ENCODE measurements at regions not wholly inside any gene's neighbourhood (a gene's known extent, or its start where the extent isn't known, plus 50 kb on each side); places are given as distances from the start of the nearest gene placed in this dataset.
"Not testable (repeated sequence)": the region's sequence is repeated elsewhere in the genome, so short reads cannot be mapped to it uniquely, and the experiment has no call there.

DNA sequence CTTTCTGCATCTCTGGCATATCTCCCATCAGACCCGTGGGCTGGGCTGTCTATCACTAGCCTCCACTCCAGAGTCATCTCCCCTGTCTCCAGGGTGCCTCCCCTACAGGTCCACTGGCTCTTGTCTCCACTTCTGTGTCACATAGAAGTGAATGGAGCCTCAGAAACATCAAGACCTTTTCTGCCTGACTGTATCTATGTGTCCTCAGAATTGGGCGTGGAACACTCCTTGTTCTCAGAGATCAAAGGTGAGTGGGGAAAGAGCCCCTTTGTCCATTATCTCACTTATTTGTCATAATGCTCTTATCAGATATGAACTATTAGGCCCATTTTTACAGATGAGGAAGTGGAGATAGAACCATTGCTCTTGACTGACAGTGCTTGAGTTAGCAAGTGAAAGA, 211.0 kb downstream of the CYRIA start:
- DNase-seq: no peak

DNA sequence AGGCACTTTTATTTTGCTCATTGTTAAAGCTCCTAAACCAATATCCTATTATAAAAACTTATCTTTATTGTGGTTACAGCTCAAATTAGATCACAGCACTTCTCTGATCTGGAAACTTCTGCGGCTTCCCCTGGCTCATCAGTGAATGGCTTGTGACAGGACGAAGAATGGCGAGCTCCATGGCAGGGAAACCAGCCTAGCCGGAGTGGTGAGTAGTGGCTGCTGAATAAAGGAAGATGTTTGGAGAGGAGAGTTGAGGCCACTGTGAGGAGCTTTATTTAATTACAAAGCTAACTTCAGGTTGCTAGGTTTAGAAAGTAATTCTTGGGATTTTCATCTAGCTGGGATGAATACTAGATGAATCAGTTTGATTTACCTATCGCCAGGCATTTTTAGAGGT, 213.5 kb downstream of the CYRIA start:
- DNase-seq: no peak

DNA sequence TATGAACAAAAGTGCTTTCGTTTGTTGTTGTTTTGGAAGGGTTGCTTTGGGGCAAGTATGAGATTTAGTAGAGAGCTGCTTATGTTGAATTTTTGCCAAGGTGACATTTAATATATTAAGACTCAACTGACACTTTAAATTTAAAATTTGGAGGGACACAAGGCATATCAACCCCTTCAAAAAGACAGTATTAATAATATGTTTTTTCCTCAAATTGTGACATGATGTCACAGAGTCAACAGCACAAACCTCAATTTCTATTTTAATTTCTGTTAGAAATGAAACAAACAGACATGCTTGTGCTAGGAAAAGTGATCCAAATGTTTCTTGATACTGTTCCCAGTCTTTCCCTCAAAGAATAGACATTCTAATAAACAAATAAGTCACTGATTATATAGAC, 218.9 kb downstream of the CYRIA start:
- DNase-seq: no peak

DNA sequence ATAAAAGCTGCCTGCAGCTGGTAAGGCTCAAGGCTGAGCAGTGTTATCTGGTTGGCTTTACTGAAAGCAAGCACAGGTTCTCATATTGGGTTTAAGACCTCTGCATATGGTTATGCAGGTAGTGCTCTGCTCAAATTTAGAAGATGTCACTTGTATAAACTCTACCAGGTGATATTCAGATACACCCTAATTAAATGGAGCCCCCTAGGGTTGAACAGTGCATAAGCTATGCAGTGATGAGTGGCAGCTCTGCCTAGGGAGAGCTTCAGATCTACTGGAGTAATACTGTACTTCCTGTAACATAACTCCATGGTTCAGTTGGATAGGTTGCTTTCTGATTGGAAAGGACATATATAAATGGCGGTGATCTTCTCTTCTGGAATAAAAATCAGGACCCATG, 222.7 kb downstream of the CYRIA start:
- no peak for DNase-seq

DNA sequence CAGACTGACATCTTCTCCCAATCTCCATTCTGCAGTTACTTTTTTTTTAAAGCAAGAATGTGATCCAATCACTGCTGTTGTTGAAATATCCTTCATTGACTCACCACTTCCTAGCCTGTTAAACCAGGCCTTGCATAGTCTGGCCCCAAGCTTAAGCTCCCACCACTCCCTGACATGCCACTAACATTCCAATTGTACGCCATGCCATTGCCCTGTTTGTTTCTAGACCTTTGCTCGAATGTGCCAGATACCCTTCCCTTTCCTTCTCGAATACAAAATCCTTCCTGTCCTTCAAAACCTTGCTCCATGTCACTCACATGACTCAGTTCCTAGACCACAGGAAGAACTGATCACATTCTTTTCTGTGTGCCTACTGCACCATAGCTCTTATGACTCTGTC, 224.2 kb downstream of the CYRIA start:
- no peak for DNase-seq

DNA sequence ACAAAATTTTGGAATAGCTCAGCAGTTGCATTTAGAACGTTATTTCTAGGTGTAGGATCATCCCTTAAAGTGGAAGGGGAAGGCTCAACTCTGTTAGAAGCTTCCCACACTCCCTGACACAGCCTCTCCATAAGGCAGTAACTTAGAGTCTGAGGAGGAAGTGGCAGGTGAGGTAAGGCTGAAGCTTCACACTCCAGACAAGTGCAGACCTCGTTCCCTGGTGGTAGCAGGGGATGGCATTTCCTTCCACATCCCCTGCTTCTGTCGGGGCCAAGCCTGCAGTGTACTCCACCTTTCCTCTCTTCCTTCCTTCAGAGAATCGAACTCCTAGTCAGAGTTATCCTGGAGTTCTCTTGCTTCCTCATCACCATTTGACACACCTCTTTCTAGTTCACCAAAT, 224.7 kb downstream of the CYRIA start:
- DNase-seq: no peak

DNA sequence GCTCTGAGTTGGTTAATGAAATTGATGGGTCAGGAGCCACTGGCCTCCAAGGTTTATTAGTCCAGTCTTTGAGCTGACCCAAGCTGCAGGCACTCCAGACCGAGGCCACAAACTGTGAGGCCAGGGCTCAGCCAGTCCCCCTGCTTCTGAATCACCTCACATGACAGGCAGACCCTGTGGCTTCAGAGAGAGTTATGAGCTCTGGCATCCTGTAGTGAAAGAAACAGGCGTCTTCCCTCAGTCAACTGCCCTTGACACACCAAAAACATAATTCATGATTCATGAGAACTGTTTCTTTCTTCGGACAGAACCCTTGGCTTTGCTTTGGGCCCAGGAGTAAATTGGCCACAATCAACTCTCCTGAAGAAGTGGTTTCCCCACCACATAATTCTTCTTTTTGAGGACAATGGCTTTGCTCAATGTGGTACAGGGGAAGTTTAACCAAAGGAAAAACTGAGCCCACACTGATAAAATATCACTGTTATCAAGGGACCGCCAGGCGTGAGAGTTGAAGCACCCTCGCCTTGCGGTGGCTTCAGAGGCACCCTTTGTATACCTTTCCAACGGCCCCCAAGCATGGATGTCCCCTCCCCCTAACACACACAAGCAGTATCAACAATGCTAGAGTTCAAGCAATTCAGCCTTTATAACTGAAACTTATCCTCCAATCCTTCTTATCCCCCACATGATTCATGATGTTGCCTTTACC, 226.9 kb downstream of the CYRIA start:
- DNase-seq: no peak

DNA sequence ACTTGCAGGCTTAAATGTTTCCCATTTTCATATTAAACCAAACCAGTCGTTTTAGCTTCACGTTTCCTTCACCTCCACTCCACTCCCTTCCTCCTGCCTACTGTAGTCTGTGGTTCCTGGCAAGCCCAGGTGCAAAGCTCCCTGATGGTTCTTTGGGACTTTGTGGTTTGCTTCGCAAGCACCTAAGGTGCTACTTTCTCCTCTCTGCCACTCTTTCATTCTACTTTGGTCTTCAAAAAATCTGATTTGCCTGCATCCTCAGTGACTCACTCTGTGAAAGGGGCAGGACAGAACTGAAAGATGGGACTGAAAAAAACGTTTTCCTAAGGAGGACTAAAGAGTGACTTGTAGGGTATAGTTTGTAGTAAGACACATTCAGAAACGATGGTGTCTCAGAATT, 228.4 kb downstream of the CYRIA start:
- DNase-seq: no peak

DNA sequence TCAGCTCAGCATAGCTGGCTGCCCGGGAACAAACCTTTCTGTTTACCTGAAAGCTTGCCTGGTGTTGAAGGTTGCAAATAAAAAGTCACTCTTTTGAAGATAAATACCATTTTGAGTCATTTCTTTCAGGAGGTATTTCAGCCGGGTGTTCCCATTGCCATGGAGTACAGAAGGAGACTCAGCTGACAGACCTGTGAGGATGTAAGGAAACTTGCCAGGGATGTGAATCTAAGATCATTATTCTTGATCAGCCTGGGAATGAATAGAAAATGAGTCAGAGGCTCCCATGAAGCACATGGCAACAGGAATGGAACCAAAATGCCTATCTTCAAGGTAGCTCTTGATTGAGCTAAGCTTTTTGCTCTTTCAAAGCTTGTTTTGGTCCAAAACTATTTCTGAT, 231.2 kb downstream of the CYRIA start:
- DNase-seq: no peak

DNA sequence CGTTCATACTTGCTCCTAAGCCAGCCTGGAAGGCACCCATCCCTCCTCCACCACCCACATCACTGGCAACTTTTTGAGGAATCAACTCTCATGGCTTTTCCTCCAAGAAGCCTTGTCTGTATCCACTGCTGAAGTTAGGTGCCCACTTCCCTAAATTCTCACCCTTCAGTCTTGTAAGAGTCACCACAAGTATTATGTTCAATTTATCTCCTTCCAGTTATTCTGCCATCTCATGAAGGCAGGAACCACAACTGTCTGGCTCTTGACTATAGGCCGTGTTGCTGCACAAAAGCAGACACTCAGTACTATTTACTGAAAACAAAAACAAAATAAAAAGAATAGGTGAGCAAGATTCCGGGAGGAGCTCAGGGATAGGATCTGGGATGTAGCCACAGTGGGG, 234.8 kb downstream of the CYRIA start:
- DNase-seq: no peak

DNA sequence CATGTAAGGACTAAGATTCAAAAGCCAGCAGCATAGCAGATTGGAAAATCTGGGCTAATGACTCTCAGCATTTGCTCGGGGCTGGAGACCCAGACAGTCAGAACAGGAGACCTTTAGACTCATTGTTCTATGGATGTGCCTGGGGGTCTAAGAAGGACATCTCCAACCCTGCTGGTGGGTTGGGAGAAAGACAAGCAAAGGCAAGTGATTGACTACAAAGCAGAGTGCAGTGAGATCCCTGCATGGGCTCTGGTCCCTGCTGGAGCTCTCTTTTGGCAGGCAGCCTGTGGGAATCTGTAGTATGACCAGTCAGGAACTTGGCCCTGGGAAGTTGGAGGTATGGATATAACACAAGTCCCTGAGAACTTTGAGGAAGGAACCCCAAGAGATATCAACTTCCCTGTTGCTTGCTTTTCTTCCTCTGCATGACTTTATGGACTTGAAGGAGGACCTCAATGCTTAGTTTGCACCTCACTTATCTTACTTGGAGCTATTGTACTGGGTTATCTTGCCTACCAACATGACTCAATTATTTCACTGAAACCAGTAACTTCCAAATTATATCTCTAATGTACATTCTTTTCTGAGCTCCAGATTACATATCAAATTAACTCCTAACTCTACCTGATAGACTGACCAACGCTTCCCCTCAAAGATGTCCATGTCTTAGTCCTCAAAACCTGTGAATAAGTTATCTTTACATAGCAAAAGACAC, 236.0 kb downstream of the CYRIA start:
- no peak for DNase-seq

DNA sequence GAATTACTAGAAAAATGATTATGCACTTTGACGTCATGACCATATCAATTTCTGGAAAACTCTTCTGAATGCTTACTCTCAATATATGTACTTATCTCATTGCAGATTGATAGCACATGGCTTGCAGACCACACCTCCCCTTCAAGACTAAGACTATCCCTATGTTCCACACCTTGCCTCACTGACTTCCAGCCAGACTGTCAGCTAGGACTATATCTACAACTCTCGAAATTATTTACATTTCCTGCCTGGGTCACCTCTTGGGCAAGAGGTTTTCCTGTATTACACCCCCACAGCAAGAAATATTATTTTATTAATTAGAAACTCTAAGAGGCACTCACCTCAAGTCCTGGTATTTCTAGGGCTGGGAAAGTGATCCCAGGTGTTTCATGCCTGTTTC, 236.6 kb downstream of the CYRIA start:
- no peak for DNase-seq

DNA sequence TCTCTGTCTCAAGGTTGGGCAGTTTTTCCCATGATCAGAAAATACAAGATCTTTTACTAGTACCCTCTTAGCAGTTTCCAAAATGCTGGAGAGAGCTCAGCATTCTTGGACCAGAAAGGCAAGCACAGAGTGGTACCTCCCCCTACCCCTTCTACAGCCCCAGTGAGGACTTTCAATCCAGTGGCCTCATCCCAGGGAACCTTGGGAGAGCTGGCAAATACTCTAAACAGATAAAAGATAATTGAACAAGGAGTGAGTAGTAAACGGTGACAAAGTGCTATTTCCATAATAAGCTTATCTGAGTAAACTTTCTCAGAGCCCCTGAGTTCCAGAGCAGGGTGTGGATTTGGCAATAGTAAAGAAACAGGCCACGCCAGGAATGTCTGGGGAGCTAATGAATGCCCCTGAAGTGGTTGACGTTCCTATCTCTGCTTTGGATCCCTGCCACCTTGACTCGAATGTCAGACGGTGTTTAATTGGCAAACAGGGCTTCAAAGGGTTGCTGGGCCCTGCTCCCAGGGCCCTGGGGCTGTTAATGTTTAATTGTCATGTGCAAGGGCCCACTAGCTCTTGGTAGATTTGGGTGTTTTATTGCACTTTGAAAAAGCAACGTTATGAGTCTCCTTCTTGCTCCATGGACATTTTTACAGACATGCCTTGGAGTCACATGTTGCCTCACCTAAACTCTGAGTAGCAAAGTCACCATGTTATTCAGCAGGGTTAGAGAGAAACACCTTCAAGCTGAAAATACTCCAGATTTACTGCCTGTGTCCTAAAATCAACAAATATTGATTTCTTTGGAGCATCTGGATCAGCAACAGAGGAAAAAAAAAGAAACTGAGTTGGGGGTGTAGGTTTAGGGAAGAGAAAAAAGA, 239.9 kb downstream of the CYRIA start:
- no peak for DNase-seq

DNA sequence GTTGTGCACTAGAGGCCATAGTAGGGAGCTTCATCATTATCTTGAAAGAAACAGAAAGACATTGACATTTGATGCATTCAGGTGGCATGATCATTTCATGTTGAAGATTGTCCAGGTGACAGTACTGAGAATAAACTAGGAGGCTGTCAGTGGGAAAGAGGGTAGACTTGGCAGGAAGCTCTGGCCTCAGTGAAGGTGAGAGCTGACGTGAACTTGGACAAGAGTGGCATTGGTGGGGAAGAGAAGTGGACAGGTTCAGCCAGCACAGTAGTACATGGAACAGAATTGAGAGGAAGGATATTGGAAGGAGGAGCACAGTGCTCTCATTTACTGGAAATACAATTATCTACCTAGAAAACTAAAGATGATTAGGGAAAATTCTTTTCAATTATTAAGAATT, 245.2 kb downstream of the CYRIA start:
- DNase-seq: no peak

DNA sequence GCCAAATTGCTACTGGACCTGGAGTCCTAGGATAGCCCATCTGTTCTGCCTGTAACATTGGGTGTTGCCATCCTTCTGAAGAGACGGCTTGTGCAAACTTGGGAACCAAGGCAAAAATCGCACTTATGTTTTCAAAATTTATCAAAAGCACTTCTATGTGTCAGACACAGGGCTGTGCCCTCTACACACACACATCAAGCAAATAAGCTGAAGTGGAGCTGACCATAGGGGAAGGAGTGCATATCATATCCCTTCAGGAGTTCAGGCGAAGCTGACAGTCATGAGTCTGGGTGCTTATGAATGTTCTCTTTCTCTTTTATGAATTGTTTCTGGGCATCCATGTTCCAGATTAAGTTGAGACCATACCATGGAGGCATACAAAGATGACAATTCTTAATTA, 247.9 kb downstream of the CYRIA start:
- no peak for DNase-seq

DNA sequence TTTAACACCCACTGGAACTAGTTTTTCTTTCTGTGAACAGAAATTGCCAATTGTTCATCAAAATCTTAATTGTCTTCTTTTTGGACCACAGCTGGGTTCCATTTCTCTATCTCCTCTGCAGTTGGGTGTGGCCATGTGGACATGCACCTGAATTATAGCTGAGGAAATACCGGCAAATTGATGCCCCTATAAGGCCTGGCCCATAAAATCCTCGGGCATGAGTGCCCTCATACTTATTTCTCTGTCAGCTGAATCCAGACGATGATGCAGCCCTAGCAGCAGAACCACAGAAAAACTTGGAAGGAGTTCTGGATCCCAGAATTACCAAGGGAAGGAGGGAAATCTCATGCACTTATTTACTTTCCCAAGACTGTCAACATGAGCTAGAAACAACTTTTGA, 249.0 kb downstream of the CYRIA start:
- DNase-seq: no peak

DNA sequence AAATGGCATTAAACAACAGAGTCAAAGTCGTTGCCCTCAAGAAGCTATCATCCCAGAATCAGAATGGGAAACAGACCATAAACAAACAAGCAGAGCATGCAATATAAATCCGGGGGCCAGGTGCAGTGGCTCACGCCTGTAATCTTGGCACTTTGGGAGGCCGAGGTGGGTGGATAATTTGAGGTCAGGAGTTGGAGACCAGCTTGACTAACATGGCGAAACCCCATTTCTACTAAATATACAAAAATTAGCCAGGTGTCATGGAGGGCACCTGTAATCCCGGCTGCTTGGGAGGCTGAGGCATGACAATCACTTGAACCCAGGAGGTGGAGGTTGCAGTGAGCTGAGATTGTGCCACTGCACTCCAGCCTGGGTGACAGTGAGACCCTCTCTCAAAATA, 249.8 kb downstream of the CYRIA start:
- not testable (repeated sequence) for DNase-seq

DNA sequence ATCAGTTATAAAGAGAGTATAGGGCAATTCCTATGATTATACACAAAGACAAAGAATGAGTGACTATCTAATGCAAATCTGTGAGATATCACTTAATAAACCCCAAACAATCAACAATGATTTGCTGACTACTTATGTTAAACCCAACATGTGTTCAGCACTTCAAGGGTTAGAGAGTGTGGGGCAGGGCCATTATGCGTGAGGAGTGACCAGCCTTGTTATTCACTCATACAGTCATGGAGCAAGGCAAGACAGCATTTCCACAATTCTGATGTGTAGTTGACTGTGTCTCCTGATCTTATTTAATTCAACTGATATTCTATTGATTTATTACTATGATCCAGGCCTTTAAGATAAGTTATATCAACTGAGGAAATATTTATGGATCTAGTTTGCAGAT, 251.7 kb downstream of the CYRIA start:
- no peak for DNase-seq

DNA sequence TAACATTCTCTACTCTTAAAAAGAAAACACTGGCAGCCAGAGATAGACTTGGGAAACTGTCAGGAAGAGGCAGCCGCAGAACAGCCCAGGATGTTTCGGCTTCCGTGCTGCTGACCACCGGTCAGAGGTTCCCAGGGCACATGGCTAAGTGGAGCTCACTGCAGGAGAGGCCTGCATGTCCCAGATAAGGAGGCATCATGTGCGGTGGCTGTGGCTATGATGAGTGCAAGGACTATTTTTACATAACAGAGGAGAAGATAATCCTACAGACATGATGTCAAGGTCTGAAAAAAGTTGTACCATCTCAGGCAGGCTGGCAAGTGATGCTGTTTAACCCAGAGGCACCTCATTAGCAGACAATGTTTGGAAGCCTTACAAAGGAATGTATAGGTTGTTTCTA, 252.3 kb downstream of the CYRIA start:
- no peak for DNase-seq

DNA sequence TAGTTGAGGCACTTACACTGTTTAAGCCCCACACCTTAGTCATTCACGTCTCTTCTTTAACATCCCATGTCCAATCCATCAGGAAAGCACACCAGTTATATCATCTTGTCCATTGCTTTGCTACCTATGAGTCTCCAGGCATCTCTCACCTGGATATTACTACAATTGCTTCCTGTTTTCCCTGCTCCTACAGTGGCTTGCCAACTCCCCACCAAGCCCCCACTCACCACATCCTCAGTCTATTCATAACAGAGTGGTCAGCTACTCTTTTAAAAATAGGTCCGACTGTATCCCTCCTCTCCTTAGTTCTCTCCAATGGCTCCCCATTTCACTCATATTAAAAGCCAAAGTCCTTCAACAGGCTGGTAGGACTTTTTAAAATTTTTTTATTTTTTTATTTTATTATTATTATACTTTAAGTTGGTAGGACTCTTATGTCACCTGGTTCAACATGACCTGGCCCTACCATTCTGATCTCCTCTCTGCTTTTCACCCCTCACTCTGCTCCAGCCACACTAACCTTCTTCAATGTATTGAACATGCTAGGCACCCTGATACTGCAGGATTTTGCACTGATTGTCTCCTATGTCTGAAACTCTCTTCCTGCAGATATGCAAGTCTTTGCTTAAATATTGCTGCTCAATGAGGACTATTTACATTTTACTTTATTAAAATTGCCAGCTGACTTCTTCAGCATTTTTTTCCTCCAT, 253.2 kb downstream of the CYRIA start:
- DNase-seq: no peak

DNA sequence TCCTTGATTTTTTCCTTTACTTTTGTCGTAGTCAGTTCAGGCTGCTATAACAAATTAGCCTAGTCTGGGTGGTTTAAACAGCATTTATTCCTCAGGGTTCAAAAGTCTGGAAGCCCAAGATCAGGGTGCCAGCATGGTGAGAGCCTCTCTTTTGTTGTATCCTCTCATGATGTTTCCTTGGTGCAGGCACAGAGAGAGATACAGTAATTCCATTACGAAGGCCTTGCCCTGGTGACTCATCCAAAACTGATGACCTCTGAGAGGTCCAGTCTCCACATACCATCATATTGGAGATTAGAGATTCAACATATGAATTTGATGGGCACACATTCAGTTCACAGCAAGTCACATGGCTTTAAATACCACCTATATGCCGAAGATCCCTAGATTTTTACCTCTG, 253.8 kb downstream of the CYRIA start:
- no peak for DNase-seq

DNA sequence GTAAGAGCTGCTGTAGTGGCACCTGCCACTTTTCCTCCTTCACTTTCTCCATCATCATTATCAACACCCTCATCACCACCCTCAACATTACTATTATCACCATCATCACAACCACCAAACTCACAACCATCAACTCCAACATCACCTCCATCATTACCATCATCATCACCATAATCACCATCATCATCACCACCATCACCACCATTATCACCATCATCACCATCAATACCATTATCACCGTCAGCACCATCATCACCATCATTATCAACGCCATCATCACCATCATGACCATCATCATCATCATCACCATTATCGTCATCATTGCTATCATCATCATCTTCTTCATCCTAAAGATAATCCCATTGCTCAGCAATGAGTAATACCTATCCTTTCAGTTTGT, 255.8 kb downstream of the CYRIA start:
- no peak for DNase-seq

DNA sequence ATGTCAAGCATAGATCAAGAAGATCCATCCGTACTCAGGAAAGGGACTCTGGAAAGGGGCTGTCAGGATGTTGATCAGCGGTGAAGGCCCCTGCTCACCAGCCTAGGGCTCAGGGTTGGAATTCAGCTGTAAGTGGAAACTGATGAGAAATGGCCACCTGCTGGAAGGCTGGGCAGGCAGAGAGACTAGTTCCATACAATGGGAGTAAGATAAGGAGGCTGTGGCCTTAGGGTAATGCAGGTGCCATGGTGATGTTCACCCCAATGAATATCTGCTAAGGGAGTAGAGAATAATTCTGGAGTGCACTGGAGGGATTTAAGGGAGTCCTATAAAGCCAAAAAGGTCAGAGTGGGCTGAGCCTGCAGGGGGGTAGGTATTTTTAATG, 256.6 kb downstream of the CYRIA start:
- DNase-seq: no peak

Measured in NCI-H2227 treated with DMSO at 0.1 percent for 48 hours (cell line).